ENCODE measurements at regions not wholly inside any gene's neighbourhood (a gene's known extent, or its start where the extent isn't known, plus 50 kb on each side); places are given as distances from the start of the nearest gene placed in this dataset.

GRCh38 chr4:58136604-58137003 is 1026.4 kb upstream of the IGFBP7 start:
- TF ChIP-seq CTCF (IDR thresholded peaks at IDR 0.05): no peak
- DNase-seq (ENCODE audit: low spot score): no peak

GRCh38 chr4:58127680-58128079 is 1017.5 kb upstream of the IGFBP7 start:
- ATAC-seq (ENCODE audit: low FRiP score): no peak
- no peak for DNase-seq (ENCODE audit: low spot score)
- TF ChIP-seq CTCF (IDR thresholded peaks at IDR 0.05): no peak

More at GRCh38 chr4:58136604-58137003, 1026.4 kb upstream of the IGFBP7 start:
- no peak for ATAC-seq (ENCODE audit: low FRiP score)

GRCh38 chr4:58119298-58119697 is 1009.1 kb upstream of the IGFBP7 start:
- ATAC-seq (ENCODE audit: low FRiP score) (no peak), DNase-seq (ENCODE audit: low spot score) (no peak)
- TF ChIP-seq CTCF (IDR thresholded peaks at IDR 0.05): no peak

- ATAC-seq (ENCODE audit: low FRiP score) (no peak), DNase-seq (ENCODE audit: low spot score) (no peak)
- TF ChIP-seq CTCF (IDR thresholded peaks at IDR 0.05): no peak
Observed at GRCh38 chr4:58113126-58113525, 1002.9 kb upstream of the IGFBP7 start.

- no peak for ATAC-seq (ENCODE audit: low FRiP score)
- TF ChIP-seq CTCF (IDR thresholded peaks at IDR 0.05): no peak
- no peak for DNase-seq (ENCODE audit: low spot score)
Observed at GRCh38 chr4:58111818-58112217, 1001.6 kb upstream of the IGFBP7 start.

- no peak for ATAC-seq (ENCODE audit: low FRiP score)
- DNase-seq (ENCODE audit: low spot score): no peak
- TF ChIP-seq CTCF (IDR thresholded peaks at IDR 0.05): no peak
Observed at GRCh38 chr4:58093352-58093751, 983.2 kb upstream of the IGFBP7 start.

- DNase-seq (ENCODE audit: low spot score): no peak
- ATAC-seq (ENCODE audit: low FRiP score): no peak
- TF ChIP-seq CTCF (IDR thresholded peaks at IDR 0.05): no peak
Observed at GRCh38 chr4:58090539-58090938, 980.4 kb upstream of the IGFBP7 start.

Measured in omental fat pad (tissue), 3 donors.